GM12878 (cell line): ENCODE measurements at regions not wholly inside any gene's neighbourhood (a gene's known extent, or its start where the extent isn't known, plus 50 kb on each side); places are given as distances from the start of the nearest gene placed in this dataset.

Source experiments
- BHLHE40 ChIP-seq, 2 experiments: fragments of 450-650 bp in 1 of 2; IDR thresholded peaks; 2 replicates each; pipeline ENCODE4 v1.6.1; 2011 to 2017; ENCODE audit warnings: low read depth in 2 of 2, borderline replicate concordance in 1 of 2, improper control_type of control experiment in 1 of 2, low read length in 1 of 2, mild to moderate bottlenecking in 1 of 2
- CBX3 ChIP-seq: fragments of 200-600 bp; sonication (generic); IDR thresholded peaks from 2 replicates; pipeline ENCODE4 v1.6.1; 2016; ENCODE audit warnings: low read depth, borderline replicate concordance
- CREB1 ChIP-seq: IDR thresholded peaks from 2 replicates; pipeline ENCODE4 v1.6.1; 2012; ENCODE audit warnings: low read depth, mild to moderate bottlenecking, inconsistent platforms
- EGR1 ChIP-seq, 2 experiments: IDR thresholded peaks; 1 replicate in 1 of 2; 2 replicates in 1 of 2; pipeline ENCODE4 v1.6.1; 2011 to 2012; ENCODE audit warnings: low read depth in 2 of 2, low read length in 2 of 2, borderline replicate concordance in 1 of 2, mild to moderate bottlenecking in 1 of 2, moderate library complexity in 1 of 2
- EP300 ChIP-seq, 2 experiments: fragments of 150-350 bp in 1 of 2; IDR thresholded peaks; 2 replicates each; pipeline ENCODE4 v1.6.1; 2011 to 2012; ENCODE audit warnings: low read depth in 2 of 2, low read length in 2 of 2, borderline replicate concordance in 1 of 2, improper control_type of control experiment in 1 of 2, inconsistent platforms in 1 of 2; ENCODE audit not compliant: control insufficient read depth in 1 of 2
- FOXM1 ChIP-seq: IDR thresholded peaks from 2 replicates; pipeline ENCODE4 v1.6.1; 2012; ENCODE audit warnings: low read depth, mild to moderate bottlenecking, inconsistent platforms, low read length, moderate library complexity
- GABPA ChIP-seq: IDR thresholded peaks from 2 replicates; pipeline ENCODE4 v1.6.1; 2014; ENCODE audit warnings: antibody characterized with exemption, low read depth, mild to moderate bottlenecking, inconsistent platforms
- HCFC1 ChIP-seq: fragments of 150-350 bp; IDR thresholded peaks from 2 replicates; pipeline ENCODE4 v1.6.1; 2014; ENCODE audit warnings: low read length
- HSF1 ChIP-seq: fragments of 150-350 bp; IDR thresholded peaks from 2 replicates; pipeline ENCODE4 v1.6.1; 2014; ENCODE audit warnings: mild to moderate bottlenecking, low read depth, low read length
- IRF5 ChIP-seq: fragments of 450-650 bp; IDR thresholded peaks from 2 replicates; pipeline ENCODE4 v1.6.1; 2017; ENCODE audit warnings: borderline replicate concordance
- KDM1A ChIP-seq: fragments of 200-600 bp; sonication (generic); IDR thresholded peaks from 2 replicates; pipeline ENCODE4 v1.6.1; 2016; ENCODE audit warnings: borderline replicate concordance
- KLF5 ChIP-seq: fragments of 450-650 bp; IDR thresholded peaks from 2 replicates; pipeline ENCODE4 v1.6.1; 2014; ENCODE audit warnings: mild to moderate bottlenecking; ENCODE audit not compliant: partially characterized antibody
- NR2F1 ChIP-seq: fragments of 450-650 bp; conservative IDR thresholded peaks from 2 replicates; pipeline ENCODE4 v1.6.1; 2017; ENCODE audit warnings: mild to moderate bottlenecking
- POLR2AphosphoS5 ChIP-seq: IDR thresholded peaks from 2 replicates; pipeline ENCODE4 v1.6.1; 2011; ENCODE audit warnings: mild to moderate bottlenecking, low read length, inconsistent platforms
- RAD21 ChIP-seq: IDR thresholded peaks from 2 replicates; pipeline ENCODE4 v1.6.1; 2011; ENCODE audit warnings: mild to moderate bottlenecking, low read depth, low read length, moderate library complexity; ENCODE audit not compliant: insufficient read depth
- RAD51 ChIP-seq: fragments of 450-650 bp; IDR thresholded peaks from 2 replicates; pipeline ENCODE4 v1.6.1; 2016; ENCODE audit warnings: moderate library complexity, mild to moderate bottlenecking, inconsistent platforms
- RUNX3 ChIP-seq: IDR thresholded peaks from 2 replicates; pipeline ENCODE4 v1.6.1; 2012; ENCODE audit warnings: low read length, inconsistent platforms
- SMAD5 ChIP-seq: IDR thresholded peaks from 2 replicates; pipeline ENCODE4 v1.6.1; 2016; ENCODE audit warnings: antibody characterized with exemption, low read depth
- SMC3 ChIP-seq: IDR thresholded peaks from 2 replicates; pipeline ENCODE4 v1.6.1; 2011; ENCODE audit warnings: low read length, improper control_type of control experiment, borderline replicate concordance
- SREBF1 ChIP-seq: IDR thresholded peaks from 2 replicates; pipeline ENCODE4 v1.6.1; 2012; ENCODE audit warnings: mild to moderate bottlenecking, low read length
- STAT3 ChIP-seq: IDR thresholded peaks from 2 replicates; pipeline ENCODE4 v1.6.1; 2011; ENCODE audit warnings: low read depth, low read length, improper control_type of control experiment
- ZNF24 ChIP-seq: fragments of 450-650 bp; IDR thresholded peaks from 2 replicates; pipeline ENCODE4 v1.6.1; 2017; ENCODE audit warnings: antibody characterized with exemption, mild to moderate bottlenecking
- ZNF622 ChIP-seq: fragments of 450-650 bp; IDR thresholded peaks from 2 replicates; pipeline ENCODE4 v1.6.1; 2017; ENCODE audit warnings: mild to moderate bottlenecking, inconsistent platforms
- TF ChIP-seq, protein P1 (sequence below): fragments of 150-350 bp; IDR thresholded peaks from 2 replicates; pipeline ENCODE4 v1.6.1; 2016; ENCODE audit warnings: low read depth, low read length
- TF ChIP-seq, protein P2 (sequence below): fragments of 450-650 bp; IDR thresholded peaks from 2 replicates; pipeline ENCODE4 v1.6.1; 2014; ENCODE audit warnings: mild to moderate bottlenecking

- TF ChIP-seq NR2F1: peak; percentile 47; the same call in 1 of the 2 replicates
- peak; percentile 27; the same call in 1 of the 2 replicates for TF ChIP-seq RAD21
- no peak for TF ChIP-seq FOXM1
- TF ChIP-seq ZNF24: peak; percentile 85
- TF ChIP-seq KDM1A: no peak
- TF ChIP-seq, protein P1, sequence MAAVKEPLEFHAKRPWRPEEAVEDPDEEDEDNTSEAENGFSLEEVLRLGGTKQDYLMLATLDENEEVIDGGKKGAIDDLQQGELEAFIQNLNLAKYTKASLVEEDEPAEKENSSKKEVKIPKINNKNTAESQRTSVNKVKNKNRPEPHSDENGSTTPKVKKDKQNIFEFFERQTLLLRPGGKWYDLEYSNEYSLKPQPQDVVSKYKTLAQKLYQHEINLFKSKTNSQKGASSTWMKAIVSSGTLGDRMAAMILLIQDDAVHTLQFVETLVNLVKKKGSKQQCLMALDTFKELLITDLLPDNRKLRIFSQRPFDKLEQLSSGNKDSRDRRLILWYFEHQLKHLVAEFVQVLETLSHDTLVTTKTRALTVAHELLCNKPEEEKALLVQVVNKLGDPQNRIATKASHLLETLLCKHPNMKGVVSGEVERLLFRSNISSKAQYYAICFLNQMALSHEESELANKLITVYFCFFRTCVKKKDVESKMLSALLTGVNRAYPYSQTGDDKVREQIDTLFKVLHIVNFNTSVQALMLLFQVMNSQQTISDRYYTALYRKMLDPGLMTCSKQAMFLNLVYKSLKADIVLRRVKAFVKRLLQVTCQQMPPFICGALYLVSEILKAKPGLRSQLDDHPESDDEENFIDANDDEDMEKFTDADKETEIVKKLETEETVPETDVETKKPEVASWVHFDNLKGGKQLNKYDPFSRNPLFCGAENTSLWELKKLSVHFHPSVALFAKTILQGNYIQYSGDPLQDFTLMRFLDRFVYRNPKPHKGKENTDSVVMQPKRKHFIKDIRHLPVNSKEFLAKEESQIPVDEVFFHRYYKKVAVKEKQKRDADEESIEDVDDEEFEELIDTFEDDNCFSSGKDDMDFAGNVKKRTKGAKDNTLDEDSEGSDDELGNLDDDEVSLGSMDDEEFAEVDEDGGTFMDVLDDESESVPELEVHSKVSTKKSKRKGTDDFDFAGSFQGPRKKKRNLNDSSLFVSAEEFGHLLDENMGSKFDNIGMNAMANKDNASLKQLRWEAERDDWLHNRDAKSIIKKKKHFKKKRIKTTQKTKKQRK: no peak
- TF ChIP-seq BHLHE40 (IDR thresholded peaks at IDR 0.05; ENCODE audit: borderline replicate concordance in 1 of 2, low read depth in 2 of 2, low read length in 1 of 2): peak; percentile 20 to 38; a peak in 2 of 4 replicates
- no peak for TF ChIP-seq EGR1 (IDR thresholded peaks at IDR 0.05; ENCODE audit: borderline replicate concordance in 1 of 2, low read depth in 2 of 2, low read length in 2 of 2)
- TF ChIP-seq CREB1: no peak
- no peak for TF ChIP-seq CBX3
- peak; percentile 40 for TF ChIP-seq POLR2AphosphoS5
- no peak for TF ChIP-seq STAT3
- no peak for TF ChIP-seq GABPA
- no peak for TF ChIP-seq SMAD5
- TF ChIP-seq ZNF622: no peak
- no peak; the same call in 1 of the 2 replicates for TF ChIP-seq IRF5
- TF ChIP-seq HCFC1: no peak
- no peak for TF ChIP-seq HSF1
- no peak for TF ChIP-seq SMC3
- TF ChIP-seq KLF5: no peak
- TF ChIP-seq, protein P2, sequence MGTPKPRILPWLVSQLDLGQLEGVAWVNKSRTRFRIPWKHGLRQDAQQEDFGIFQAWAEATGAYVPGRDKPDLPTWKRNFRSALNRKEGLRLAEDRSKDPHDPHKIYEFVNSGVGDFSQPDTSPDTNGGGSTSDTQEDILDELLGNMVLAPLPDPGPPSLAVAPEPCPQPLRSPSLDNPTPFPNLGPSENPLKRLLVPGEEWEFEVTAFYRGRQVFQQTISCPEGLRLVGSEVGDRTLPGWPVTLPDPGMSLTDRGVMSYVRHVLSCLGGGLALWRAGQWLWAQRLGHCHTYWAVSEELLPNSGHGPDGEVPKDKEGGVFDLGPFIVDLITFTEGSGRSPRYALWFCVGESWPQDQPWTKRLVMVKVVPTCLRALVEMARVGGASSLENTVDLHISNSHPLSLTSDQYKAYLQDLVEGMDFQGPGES: no peak
- TF ChIP-seq RUNX3: peak; percentile 41
- TF ChIP-seq RAD51: peak; percentile 58; the same call in 1 of the 2 replicates
- no peak for TF ChIP-seq SREBF1
- TF ChIP-seq EP300 (IDR thresholded peaks at IDR 0.05; ENCODE audit: borderline replicate concordance in 1 of 2, control insufficient read depth in 1 of 2, low read depth in 2 of 2, low read length in 2 of 2): peak; percentile 63 to 68; a peak in 2 of 4 replicates
Observed at GRCh38 chr2:7725171-7725849, 808.1 kb downstream of the RNF144A start (continued).
